IPS-NIHi7 (cell line): ENCODE measurements at regions not wholly inside any gene's neighbourhood (a gene's known extent, or its start where the extent isn't known, plus 50 kb on each side); places are given as distances from the start of the nearest gene placed in this dataset.
A peak's percentile ranks its signal among the peaks of the same experiment; 100 is the strongest.
"Not testable (repeated sequence)": the region's sequence is repeated elsewhere in the genome, so short reads cannot be mapped to it uniquely, and the experiment has no call there.

Source experiments
- DNase-seq: peaks from one replicate; pipeline ENCODE4 v3.0.0; 2012; ENCODE audit warnings: mixed read lengths; ENCODE audit errors: extremely low spot score

GRCh38 chr20:33908336-33908735, 85.4 kb upstream of the RALY start:
- DNase-seq = peak; percentile 39

DNA sequence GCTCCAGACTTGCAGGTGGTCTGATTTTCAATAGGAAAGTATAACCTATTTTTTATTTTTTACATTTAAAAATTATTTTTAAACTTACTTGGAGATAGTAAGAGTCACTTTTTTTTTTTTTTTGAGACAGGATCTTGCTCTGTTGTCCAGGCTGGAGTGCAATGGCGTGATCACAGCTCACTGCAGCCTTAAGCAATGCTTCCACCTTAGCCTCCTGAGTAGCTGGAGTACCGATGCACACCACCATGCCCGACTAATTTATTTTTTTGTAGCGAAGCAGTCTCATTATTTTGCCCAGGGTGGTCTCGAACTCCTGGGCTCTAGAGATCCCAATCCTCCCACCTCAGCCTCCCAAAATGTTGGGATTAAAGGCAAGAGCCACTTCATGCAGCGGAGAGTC, 84.8 kb upstream of the RALY start:
- DNase-seq = no peak

- no peak for DNase-seq
Measured at GRCh38 chr20:33909331-33909921, 84.3 kb upstream of the RALY start.

- no peak for DNase-seq
Measured at GRCh38 chr20:33910056-33910455, 83.7 kb upstream of the RALY start.

- DNase-seq = no peak
Measured at GRCh38 chr20:33910529-33911327, 83.0 kb upstream of the RALY start.

GRCh38 chr20:33914919-33915318, 78.8 kb upstream of the RALY start:
- DNase-seq = no peak

DNA sequence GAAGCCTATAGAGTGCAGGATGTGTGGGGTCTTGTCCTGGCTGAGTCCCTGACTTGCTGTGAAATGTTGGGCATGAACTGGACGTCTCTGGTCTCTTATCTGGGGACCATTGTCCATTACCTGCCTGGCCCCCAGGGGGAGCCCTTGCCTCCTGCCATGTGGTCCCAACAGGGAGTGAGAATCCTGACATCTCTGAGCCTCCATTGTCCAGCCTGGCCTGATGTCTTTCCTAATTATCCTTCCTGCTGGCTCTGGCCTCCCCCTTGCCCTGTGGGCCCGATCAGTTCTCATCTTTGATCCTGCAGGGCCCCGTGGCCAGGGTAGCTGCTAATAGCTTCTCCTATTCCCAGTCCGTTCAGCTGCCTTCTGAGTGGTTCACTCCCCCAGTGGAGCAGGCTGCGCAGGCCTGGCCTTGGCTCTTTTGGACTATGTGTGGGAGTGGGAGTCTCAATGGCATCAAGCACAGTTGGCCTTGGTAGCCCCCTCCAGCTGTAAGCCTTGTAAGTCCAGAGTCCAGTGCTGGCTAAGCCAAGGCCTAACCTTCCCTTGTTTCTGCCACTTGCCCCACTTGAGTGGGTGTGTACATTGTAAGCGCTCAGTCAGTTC, 77.9 kb upstream of the RALY start:
- DNase-seq = peak; percentile 83

DNA sequence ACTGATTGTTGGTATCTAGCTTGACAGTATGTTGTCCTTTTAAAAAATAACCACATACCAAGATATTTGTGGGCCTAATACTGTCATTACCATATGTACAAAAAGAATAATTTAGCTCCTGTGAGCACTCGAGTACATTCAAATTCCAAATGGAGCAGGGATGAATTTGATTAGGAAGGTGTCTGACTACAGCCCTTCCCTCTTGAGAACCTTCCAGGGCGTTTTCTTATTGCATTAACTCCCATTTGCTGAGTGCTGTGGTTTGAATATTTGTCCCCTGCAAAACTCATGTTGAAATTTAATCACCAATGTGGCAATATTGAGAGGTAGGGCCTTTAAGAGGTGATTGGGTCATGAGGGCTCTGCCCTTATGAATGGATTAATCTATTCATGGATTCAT, 76.9 kb upstream of the RALY start:
- DNase-seq = no peak

DNA sequence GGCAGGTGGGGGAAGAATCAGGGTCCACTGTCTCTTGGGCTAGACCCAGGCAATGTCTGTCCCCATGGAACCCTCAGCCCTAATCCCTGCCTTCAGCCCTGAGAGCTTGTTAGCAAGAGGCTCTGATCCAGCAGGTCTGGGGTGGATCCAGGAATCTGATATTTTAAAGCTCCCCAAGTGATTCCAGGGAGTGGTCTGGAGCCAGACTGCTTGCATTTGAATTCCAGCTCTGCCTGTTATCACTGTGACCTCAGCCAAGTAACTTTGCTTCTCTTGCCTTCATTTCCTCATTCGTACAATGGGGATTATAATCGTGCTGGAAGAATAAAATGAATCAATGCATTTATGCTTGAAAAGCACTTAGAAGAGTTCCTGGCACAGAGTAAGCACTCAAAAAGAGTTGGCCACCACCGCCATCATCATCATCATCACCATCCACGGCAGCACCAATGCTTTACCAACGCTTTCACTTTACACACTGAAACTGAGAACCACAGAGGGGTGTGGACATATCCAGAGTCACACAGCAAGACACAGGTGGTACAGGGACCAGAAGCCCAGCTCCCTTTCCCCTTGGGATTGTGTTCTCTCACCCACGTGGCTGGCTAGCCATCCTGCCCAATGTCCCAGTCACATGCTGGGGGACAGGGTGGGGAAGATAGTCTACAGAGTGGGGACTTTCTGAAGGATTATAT, 75.7 kb upstream of the RALY start:
- DNase-seq = no peak

DNA sequence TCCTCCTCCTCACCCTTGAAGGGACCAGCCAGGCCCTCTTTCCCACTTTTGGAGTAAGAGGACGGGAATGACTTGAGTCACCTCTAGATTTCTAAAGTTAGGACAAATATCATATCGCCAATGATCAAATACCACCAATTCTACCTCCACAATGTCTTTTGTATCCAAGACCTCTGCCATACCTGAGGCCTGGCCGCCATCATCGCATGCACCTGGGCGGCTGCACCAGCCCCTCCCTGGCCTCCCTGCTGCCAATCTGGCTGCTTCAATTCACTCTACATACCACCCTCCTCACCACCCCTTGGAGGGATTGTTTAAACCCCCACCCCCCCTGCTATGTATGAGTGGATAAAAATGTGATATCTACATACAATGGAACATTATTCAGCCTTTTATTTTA, 75.0 kb upstream of the RALY start:
- DNase-seq = no peak

DNA sequence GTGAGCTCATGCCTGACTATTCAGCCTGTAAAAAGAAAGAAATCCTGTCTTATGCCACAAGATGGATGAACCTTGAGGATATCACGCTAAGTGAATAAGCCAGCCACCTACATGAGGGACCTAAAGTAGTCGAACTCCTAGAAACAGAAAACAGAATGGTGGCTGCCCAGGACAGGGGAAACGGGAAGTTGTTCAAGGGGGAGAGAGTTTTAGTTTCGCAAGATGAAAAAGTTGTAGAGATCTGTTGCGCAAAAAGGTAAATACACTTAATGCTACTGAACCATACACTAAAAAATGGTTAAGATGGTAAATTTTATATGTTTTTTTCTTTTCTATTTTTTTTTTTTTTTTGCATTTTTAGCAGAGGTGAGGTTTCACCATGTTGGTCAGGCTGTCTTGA, 74.1 kb upstream of the RALY start:
- DNase-seq = no peak

DNA sequence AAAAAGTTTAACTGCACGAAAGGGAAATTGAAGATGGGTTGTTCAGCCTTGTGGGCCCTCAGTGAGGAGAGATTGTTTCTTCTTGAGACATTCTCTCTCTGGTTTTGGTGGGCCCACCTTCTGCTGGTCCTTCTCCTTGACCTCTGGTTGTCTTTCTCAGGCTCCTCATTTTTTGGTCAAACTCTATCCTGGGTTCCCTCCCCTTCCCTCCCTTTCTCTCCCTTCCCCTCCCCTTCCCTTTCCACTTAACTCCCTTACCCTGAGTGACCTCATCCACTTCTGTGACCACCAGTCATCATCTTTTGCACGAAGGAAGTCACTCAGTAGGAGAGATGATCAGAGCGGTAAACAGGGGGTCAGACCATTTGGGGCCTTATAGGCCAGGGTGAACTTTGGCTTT, 71.5 kb upstream of the RALY start:
- no peak for DNase-seq

GRCh38 chr20:33923740-33924139, 70.0 kb upstream of the RALY start:
- no peak for DNase-seq

GRCh38 chr20:33925867-33926266, 67.8 kb upstream of the RALY start:
- no peak for DNase-seq

DNA sequence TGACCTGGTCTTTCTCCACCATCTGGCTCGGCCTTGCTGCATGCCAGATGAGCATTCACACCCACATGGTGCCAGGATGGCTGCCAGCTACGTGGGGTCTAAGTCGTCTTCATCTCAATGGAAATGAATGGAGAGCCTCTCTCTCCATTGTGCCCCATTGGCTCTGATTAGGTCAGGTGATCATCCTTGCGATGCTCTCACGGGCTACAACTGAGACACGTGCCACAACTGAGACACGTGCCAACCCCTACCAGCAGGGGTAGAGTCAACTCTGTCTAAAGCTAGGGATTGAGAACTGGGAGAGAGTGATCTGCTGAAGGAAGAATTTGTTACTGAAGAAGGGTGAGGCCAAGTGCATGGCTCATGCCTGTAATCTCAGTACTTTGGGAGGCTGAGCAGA, 67.3 kb upstream of the RALY start:
- no peak for DNase-seq

- DNase-seq = no peak
Measured at GRCh38 chr20:33927724-33928123, 66.0 kb upstream of the RALY start.

- DNase-seq = no peak
Measured at GRCh38 chr20:33929917-33930316, 63.8 kb upstream of the RALY start.

DNA sequence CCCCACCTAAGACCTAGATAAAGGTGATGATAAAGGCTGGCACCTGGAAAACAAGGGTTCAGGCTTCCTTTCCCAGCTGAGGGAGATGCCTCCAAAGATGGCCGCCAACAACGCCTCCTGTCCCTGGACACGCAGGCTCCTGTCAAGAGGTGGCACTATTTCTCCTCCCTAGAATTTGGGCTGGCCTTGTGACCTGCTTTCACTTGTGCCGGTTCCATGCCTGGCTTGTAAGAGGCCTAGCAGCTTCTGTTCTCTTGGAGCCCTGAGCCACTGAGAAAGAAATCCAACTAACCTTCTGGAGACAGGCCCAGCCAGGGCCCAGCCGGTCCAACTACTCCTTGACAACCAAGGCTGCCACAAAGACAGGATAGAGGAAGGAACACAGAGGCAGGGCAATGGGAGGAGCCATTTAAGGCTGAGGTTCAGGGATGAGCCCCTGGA, 60.2 kb upstream of the RALY start:
- DNase-seq = peak; percentile 89

DNA sequence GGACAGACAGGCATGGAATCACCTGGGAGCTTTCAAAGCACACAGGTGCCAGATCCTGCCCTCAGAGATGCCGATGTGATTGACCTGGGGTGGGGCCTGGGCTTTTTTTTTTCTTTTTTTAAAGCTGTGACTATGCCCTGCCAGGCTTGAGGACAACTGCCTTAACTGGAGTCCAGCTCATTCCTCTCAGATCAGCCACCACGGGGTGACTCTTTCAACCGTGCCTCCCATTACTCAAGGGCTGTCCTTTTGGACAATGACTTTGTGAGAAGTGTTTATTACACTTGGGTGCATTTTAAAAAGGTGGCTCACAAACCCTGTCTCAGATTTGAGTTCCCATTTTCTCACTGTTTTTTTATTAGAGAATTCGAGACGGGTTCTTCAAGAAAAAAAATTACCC, 57.1 kb upstream of the RALY start:
- no peak for DNase-seq

GRCh38 chr20:33939031-33939430, 54.7 kb upstream of the RALY start:
- not testable (repeated sequence) for DNase-seq

- DNase-seq = no peak
Measured at GRCh38 chr20:33940666-33941065, 53.0 kb upstream of the RALY start.
